Keratinocyte (primary cell): ENCODE measurements at regions not wholly inside any gene's neighbourhood (a gene's known extent, or its start where the extent isn't known, plus 50 kb on each side); places are given as distances from the start of the nearest gene placed in this dataset.

ENCODE experiments used
- DNase-seq: peaks from one replicate; pipeline ENCODE4 v3.0.0-alpha.2; 2011; ENCODE audit warnings: low read depth, missing footprints, low spot score
- FAIRE-seq: peaks from 2 replicates; lab custom pipeline; 2011; peaks lifted over from hg19 to GRCh38; lab: Jason Lieb, UNC
- H2AFZ ChIP-seq: 2 replicates; pipeline ENCODE4 v1.6.0; 2012; ENCODE audit warnings: low read length, control low read depth, inconsistent platforms; ENCODE audit not compliant: control insufficient read depth
- H3K27ac ChIP-seq: 2 replicates; pipeline ENCODE4 v1.5.1; 2011; ENCODE audit warnings: low read length; ENCODE audit not compliant: control insufficient read depth, insufficient read depth
- H3K27me3 ChIP-seq: 3 replicates; pipeline ENCODE4 v1.6.0; 2011; ENCODE audit warnings: low read length; ENCODE audit not compliant: control insufficient read depth, insufficient read depth; ENCODE audit errors: extremely low read depth
- H3K36me3 ChIP-seq, 2 experiments: 2 replicates in 1 of 2; 3 replicates in 1 of 2; pipeline ENCODE4 v1.5.1; 2011; ENCODE audit warnings: low read length in 2 of 2, mild to moderate bottlenecking in 1 of 2; ENCODE audit not compliant: control insufficient read depth in 2 of 2, insufficient read depth in 2 of 2; ENCODE audit errors: extremely low read depth in 1 of 2
- H3K4me1 ChIP-seq: 3 replicates; pipeline ENCODE4 v1.5.1; 2011; ENCODE audit warnings: low read length; ENCODE audit not compliant: control insufficient read depth, insufficient read depth; ENCODE audit errors: extremely low read depth
- H3K4me2 ChIP-seq: 3 replicates; pipeline ENCODE4 v1.6.0; 2011; ENCODE audit warnings: low read depth, low read length; ENCODE audit not compliant: control insufficient read depth, insufficient read depth; ENCODE audit errors: extremely low read depth
- H3K4me3 ChIP-seq, 3 experiments: fragments of 200-600 bp in 1 of 3; sonication (generic) in 1 of 3; 2 replicates in 2 of 3; 3 replicates in 1 of 3; pipeline ENCODE4 v1.5.1; 2011 to 2016; ENCODE audit warnings: low read length in 3 of 3, mild to moderate bottlenecking in 3 of 3, control low read depth in 2 of 3, inconsistent platforms in 1 of 3, low read depth in 1 of 3, mixed read lengths in 1 of 3, mixed run types in 1 of 3, moderate library complexity in 1 of 3; ENCODE audit not compliant: control insufficient read depth in 2 of 3, insufficient read depth in 2 of 3; ENCODE audit errors: extremely low read depth in 1 of 3
- H3K79me2 ChIP-seq: 2 replicates; pipeline ENCODE4 v1.6.0; 2012; ENCODE audit warnings: low read length; ENCODE audit not compliant: control insufficient read depth, insufficient read depth
- H3K9ac ChIP-seq: 3 replicates; pipeline ENCODE4 v1.6.0; 2011; ENCODE audit warnings: low read length; ENCODE audit not compliant: control insufficient read depth, insufficient read depth; ENCODE audit errors: extremely low read depth
- H3K9me1 ChIP-seq: 3 replicates; pipeline ENCODE4 v1.6.0; 2011; ENCODE audit warnings: low read length; ENCODE audit not compliant: control insufficient read depth, insufficient read depth; ENCODE audit errors: extremely low read depth
- H3K9me3 ChIP-seq: 2 replicates; pipeline ENCODE4 v1.5.1; 2012; ENCODE audit warnings: low read depth, low read length; ENCODE audit not compliant: control insufficient read depth
- H4K20me1 ChIP-seq: 3 replicates; pipeline ENCODE4 v1.6.0; 2011; ENCODE audit warnings: low read length; ENCODE audit not compliant: control insufficient read depth, insufficient read depth; ENCODE audit errors: extremely low read depth
- CTCF ChIP-seq, 3 experiments: IDR thresholded peaks in 1 of 3; conservative IDR thresholded peaks in 1 of 3; optimal IDR thresholded peaks in 1 of 3; 2 replicates in 2 of 3; 3 replicates in 1 of 3; pipeline versions ENCODE3 to v1.5.1; 2011; ENCODE audit warnings: low read length in 3 of 3, mild to moderate bottlenecking in 3 of 3, moderate library complexity in 2 of 3, control low read depth in 1 of 3, inconsistent platforms in 1 of 3; ENCODE audit not compliant: insufficient read depth in 2 of 3; ENCODE audit errors: extremely low read depth in 1 of 3
- EZH2 ChIP-seq: IDR thresholded peaks from one replicate; pipeline ENCODE4 v1.6.1; 2012; ENCODE audit warnings: inconsistent platforms, mild to moderate bottlenecking, low read length, moderate library complexity
- dilution Hi-C: fragments of 300-500 bp; cut with MboI; formaldehyde crosslinking; loops from one replicate; pipeline ENCODE4 v1.7.0; 2020; ENCODE audit warnings: low sequenced_read_pairs; ENCODE audit not compliant: extremely low pct_ligation_motif_present

- H4K20me1 ChIP-seq, result no peaks in the 10 kb centered on the region
- no peaks in the 10 kb centered on the region for H3K79me2 ChIP-seq
- H3K27me3 ChIP-seq, result no peaks in the 10 kb centered on the region
- H3K9ac ChIP-seq, result no peak overlapping the region
- no peaks in the 10 kb centered on the region for H3K4me1 ChIP-seq
- dilution Hi-C loops, result no loop called here
- no peak overlapping the region for H2AFZ ChIP-seq
- H3K27ac ChIP-seq, result no peak overlapping the region
- TF ChIP-seq CTCF (optimal IDR thresholded peaks at IDR 0.05 in 1 of 3, IDR thresholded peaks at IDR 0.05 in 1 of 3, conservative IDR thresholded peaks at IDR 0.05 in 1 of 3; ENCODE audit: extremely low read depth in 1 of 3, insufficient read depth in 2 of 3, low read length in 3 of 3) (no peak), EZH2 (no peak)
- no peak for FAIRE-seq
- no peaks in the 10 kb centered on the region for H3K9me3 ChIP-seq
- H3K9me1 ChIP-seq, result no peaks in the 10 kb centered on the region
- DNase-seq, result no peak
- no peak overlapping the region for H3K4me2 ChIP-seq
- no peaks in the 10 kb centered on the region for H3K36me3 ChIP-seq
- H3K4me3 ChIP-seq, result no peak overlapping the region
Measured at GRCh38 chr4:42237451-42237850, 85.0 kb upstream of the BEND4 start.

- Histone ChIP-seq H3K79me2 (no peaks in the 10 kb centered on the region), H3K9me1 (no peaks in the 10 kb centered on the region), H3K27ac (no peak overlapping the region), H4K20me1 (no peaks in the 10 kb centered on the region), H2AFZ (no peak overlapping the region), H3K27me3 (no peaks in the 10 kb centered on the region), H3K4me2 (no peak overlapping the region), H3K9ac (no peak overlapping the region), H3K4me3 (no peak overlapping the region), H3K36me3 (no peaks in the 10 kb centered on the region), H3K4me1 (no peaks in the 10 kb centered on the region), H3K9me3 (no peaks in the 10 kb centered on the region)
- no peak for FAIRE-seq
- TF ChIP-seq CTCF (optimal IDR thresholded peaks at IDR 0.05 in 1 of 3, IDR thresholded peaks at IDR 0.05 in 1 of 3, conservative IDR thresholded peaks at IDR 0.05 in 1 of 3; ENCODE audit: extremely low read depth in 1 of 3, insufficient read depth in 2 of 3, low read length in 3 of 3), result no peak
- no peak for TF ChIP-seq EZH2
- no peak for DNase-seq
- dilution Hi-C loops, result no loop called here
Measured at GRCh38 chr4:42248972-42249371, 96.5 kb upstream of the BEND4 start.
